Fibroblast of upper back skin (primary cell): ENCODE measurements at regions not wholly inside any gene's neighbourhood (a gene's known extent, or its start where the extent isn't known, plus 50 kb on each side); places are given as distances from the start of the nearest gene placed in this dataset.

Source experiments
- DNase-seq: peaks from one replicate; pipeline ENCODE4 v3.0.0-alpha.2; 2013

DNA sequence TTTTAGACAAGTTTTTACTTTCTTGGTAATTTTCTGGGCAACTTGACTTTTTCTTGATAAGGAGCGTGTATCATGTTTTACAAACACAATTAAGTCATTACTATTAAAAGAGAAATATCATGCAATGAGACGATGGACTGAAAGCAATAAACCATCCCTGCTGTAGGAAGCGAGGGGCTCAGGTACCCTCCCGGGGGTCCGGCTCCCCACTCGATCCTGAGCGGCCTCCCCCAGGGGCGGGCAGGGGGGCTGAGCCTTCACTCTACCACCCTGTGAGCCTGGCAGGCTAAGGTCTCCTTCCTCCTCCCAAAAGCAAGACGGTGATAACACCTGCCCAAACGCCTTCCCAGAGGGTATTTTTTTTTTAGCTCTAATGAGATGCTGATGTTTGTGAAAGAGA lies 51.8 kb upstream of the ADGRA1 start:
- DNase-seq: no peak

DNA sequence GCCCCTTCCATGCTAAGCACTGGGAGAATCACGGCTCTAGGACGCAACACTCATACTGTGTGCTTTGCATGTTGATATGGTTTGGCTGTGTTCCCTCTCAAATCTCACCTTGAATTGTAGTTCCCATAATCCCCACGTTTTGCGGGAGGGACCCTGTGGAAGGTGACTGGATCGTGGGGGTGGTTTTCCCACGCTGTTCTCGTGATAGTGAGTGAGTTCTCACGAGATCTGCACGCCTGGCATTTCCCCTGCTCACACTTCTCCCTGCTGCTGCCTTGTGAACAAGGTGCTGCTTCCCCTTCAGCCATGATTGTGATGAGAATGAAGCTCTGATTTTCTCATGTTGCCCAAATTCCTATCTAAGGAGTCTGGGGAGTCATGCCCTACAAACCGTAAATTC lies 53.0 kb upstream of the ADGRA1 start:
- no peak for DNase-seq

DNA sequence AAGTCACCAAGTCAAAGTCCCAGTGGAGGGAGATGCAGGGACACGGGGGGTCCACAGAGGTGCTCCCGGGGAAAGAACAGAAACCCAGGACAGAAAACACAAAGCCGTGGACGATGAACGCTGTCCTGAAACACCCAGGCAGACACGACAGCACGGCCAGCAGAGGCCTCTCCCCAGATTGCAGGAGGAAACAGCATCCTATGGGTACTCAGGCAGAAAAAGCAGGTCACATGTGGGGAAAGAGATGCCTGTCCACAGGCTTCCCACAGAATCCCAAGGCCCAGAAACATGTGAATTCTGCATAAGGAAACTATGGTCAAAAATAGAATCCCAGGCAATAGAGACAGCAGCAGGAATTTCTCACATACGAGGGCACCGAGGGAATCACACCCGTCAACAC lies 53.6 kb upstream of the ADGRA1 start:
- DNase-seq: no peak

- no peak for DNase-seq
Observed at GRCh38 chr10:133033742-133034048, 54.0 kb upstream of the ADGRA1 start.

DNA sequence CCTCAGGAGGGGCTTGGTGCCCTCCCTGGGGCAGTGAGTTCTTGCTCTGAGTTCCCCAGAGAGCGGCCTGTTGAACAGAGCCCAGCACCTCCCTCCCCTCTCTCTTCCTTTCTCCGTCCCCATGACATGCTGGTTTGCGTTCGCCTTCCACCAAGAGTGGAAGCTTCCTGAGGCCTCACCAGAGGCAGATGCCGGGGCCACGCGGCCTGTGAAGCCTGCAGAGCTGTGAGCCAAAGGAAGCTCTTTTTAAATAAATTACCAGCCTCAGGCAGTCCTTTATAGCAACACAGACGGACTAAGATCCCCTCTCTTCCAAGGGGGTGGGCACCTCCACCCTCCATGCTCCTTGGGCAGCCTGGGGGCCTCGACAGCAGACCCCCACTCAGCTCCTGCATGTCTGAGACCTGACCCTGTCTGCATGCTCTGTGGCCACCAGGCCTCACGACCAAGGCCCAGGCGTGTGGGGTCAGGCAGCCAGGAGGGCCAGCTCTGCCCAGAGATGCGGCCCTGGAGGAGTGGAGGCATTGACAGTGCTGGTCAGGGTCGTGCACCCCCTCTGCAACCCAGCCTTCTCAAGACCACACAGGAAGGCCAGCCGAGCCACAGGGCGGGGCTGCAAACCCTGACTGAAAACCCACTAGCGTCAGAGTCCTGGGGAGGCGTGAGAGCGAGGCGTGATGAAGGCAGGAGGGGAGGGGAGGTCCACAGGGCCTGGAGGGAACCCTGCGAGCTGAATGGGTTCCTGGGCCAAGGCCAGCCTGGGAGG lies 54.6 kb upstream of the ADGRA1 start:
- no peak for DNase-seq

- DNase-seq: no peak
Observed at GRCh38 chr10:133032231-133032630, 55.5 kb upstream of the ADGRA1 start.

DNA sequence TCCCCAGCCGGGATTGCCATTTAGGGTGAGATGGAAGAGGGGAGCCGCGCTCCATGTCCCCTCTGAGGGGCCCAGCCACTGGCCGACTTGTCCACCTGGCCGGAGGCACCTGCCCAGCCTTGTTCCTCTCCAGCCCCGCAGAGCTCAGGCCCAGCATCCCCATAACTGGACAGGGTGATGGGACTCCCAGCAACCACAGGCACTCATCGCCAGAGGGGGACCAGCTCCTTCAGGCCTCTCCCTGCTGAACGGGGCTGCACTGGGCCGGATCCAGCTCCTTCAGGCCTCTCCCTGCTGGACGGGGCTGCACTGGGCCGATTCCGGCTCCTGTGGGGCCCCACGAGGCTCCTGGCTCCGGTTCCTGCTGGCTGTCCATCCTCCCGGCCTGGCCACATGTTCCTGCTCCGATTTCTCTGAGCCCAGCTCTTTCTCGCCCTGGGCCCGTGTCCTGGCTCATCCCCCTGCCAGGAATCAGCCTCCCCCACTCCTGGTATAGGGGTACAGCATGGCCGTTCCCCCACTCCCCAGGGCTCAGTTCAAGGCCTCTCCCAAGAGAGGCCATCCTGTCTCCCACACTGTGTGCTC lies 56.1 kb upstream of the ADGRA1 start:
- no peak for DNase-seq

GRCh38 chr10:133030781-133031180 lies 56.9 kb upstream of the ADGRA1 start:
- no peak for DNase-seq

DNA sequence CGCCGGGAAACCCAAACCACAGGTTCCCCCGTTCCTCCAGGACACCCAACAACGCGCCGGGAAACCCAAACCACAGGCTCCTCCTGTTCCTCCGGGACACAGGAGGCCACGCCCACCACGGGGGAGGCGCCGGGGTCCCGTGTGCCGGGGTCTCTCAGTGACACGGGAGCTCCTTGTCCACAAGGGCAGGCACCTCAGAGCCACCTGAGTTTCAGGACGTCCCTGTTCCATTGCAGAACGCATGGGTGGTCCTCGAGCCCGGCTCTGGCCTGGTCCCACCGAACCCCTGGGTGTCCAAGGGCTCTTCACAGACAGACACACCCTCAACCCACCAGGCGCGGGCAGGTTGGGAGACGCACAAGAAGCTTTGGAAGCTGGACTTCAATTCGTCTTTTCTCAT lies 57.6 kb upstream of the ADGRA1 start:
- no peak for DNase-seq

DNA sequence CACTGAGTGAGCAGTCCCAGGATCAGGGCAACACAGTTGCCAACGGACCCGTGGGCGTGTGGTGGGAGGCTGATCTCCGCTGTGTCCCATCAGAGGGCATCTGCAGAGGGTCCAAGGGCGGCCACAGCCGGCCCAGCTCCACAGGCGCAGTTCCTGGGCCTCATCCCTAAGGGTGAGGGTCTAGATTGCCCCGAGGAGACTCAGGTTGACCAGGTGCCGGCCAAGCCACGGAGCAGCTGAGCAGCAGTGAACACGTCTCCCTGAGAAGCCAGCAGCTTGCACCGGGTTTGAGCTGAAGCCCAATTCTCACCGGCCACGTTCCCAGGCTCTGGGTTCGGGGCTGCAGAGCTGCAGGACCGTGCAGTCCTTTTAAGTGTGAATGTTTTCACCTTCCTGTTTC lies 58.8 kb upstream of the ADGRA1 start:
- no peak for DNase-seq

DNA sequence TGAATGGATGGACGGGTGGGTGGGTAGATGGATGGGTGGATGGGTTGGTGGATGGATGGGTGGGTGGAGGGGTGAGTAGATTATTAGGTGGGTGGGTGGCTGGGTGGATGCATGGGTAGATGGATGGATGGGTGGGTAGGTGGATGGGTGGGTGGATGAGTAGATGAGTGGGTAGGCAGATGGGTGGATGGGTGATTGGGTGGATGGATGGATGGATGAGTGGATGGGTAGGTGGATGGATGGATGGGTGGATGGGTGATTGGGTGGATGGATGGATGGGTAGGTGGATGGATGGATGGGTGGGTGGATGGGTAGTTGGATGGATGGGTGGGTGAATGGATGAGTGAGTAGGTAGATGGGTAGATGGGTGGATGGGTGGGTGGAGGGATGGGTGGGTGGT lies 59.6 kb upstream of the ADGRA1 start:
- DNase-seq: no peak

- DNase-seq: no peak
Observed at GRCh38 chr10:133027482-133027881, 60.2 kb upstream of the ADGRA1 start.

GRCh38 chr10:133026726-133027395 lies 60.9 kb upstream of the ADGRA1 start:
- no peak for DNase-seq

- no peak for DNase-seq
Observed at GRCh38 chr10:133026171-133026570, 61.6 kb upstream of the ADGRA1 start.

DNA sequence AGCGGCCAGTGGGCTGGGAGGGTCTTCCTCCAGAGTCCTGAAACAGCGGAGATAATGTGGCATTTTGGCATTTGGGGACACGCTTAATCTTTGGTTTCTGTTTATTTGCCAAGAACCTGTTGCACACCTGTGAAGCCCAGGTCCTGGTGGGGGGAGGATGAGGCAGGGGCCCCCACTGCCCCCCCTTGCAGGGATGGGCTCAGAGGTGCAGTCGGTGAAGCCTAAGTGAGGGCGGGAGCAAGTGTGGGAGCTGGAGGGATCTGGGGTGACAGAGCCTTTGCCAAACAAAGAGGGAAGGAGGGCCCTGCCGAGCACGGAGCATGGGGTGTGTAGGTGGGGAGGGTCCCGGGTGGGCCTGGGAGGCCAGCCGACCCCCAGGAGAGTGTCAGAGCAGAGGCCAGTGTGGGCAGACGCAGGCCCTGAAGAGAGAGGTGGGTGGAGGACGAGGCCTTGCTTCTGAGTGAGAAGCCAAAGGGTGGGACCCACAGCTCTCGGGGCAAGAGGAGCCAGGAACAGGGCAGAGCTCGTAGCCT lies 62.1 kb upstream of the ADGRA1 start:
- no peak for DNase-seq

GRCh38 chr10:133024704-133025557 lies 62.8 kb upstream of the ADGRA1 start:
- DNase-seq: no peak

DNA sequence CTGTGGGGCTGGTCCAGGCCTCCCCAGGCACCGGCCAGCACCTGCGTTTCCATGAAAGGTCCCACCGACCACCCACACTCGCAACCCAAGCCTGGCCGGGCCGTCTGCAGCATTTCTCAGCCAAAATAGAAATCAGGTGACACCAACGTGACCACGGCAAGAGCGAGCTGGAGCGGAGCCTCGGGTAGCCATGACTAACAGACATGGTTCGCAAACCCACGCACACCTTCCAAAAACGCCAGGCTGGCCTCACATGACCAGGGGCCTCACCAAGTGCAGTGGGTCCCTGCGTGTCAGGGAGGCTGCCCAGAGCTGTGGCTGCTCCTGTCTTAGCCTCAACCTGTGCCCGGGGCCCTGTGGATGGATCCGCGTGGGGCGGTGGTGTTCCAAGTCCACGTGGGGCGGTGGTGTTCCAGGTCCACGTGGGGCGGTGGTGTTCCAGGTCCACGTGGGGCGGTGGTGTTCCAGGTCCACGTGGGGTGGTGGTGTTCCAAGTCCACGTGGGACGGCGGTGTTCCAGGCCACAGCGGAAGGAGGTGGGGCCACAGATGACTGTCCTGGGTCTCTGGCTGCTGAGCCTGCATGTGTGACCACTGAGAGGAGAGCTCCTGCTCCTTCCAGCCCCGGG lies 64.4 kb upstream of the ADGRA1 start:
- no peak for DNase-seq

DNA sequence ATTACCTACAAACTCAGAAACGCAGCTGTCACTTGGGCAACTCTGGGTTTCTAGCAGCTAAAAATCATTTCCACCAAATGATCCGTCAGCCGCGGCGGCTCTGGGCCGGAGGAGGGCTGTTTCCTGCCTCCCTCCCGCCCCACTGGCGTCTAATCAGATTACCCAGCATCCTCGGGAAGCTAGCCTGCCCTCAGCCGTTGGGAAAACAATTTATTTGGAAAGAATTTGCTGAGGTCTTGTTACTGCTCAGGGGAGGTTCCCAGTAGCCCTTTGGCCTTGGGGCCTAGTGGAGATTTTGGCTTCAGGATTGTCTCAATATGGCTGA lies 65.0 kb upstream of the ADGRA1 start:
- no peak for DNase-seq

DNA sequence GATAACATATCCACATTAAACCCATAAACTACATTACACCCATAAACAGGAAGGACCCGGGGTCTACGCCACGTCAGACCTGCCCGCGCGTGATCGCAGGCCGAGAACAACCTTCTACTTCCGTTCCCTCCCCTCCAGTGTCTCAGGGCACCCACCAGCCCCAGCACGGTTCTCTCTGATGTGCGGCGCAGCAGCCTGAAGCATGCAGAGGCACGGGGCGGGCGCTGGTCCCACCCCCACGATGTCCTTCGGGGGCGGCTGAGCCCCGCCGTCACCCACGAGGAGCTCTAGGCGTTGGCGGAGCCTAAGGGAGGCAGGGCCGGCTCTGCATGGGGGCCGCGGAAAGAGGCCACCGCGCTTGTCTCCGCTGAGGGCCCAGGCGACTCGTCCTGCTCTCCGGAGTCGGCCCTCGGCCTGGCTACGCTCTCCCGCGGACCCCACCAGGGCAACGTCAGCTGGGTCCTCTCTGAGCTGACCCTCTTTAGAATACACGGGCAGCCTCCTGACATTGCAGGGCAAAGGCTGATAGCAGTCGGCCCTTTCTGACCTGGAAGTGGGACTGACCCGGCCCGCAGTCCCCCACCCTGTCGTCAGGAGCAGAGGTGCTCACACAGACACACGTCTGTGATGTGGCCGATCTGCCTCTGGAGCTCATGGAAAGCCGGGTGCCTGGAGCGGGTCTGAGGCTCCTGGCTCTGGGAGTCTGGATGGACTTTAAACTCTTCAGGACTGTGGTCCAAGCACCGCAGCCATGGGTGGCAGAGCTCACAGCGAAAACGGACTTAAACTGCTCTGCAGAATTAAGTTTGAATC lies 65.6 kb upstream of the ADGRA1 start:
- DNase-seq: no peak

DNA sequence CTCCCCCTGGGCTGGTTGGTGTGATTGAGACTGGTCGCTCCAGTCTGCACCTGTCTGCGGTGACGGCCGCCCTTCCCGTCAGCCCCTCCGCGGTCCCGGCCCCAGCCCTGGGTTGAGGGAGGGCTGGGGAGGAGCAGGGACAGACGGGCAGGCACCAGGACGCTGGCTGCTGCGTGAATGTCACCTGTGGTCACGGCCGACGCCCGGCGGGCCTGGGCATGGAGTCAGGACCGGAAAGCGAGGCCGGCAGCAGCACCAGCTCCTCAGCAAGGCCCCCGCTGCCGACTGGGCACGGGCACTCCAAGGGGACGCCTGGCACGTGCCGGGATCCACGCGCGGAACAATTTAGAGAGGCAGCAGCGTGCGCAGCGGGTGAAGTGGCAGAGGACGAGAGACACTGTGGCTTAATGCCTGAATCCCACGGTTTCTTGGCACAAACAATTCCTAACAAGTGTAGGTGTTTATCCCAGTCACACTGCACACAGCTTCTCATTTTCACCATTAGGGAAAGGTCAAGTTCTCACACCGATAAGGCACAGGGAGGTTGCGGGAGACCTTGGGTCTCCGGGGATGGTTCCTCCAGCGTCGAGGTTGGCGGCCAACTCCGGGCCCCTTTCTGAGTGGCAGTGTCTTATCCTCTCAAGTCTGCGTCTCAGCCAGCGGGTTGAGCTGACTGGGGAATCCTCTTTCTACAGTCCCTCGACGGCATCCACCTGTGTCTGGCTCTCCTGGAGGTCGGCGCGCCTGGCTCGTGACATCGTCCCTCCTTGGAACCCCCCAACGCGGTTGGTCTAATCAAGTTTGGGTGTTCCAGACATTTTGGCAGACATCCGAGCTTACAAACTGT lies 66.4 kb upstream of the ADGRA1 start:
- DNase-seq: no peak

DNA sequence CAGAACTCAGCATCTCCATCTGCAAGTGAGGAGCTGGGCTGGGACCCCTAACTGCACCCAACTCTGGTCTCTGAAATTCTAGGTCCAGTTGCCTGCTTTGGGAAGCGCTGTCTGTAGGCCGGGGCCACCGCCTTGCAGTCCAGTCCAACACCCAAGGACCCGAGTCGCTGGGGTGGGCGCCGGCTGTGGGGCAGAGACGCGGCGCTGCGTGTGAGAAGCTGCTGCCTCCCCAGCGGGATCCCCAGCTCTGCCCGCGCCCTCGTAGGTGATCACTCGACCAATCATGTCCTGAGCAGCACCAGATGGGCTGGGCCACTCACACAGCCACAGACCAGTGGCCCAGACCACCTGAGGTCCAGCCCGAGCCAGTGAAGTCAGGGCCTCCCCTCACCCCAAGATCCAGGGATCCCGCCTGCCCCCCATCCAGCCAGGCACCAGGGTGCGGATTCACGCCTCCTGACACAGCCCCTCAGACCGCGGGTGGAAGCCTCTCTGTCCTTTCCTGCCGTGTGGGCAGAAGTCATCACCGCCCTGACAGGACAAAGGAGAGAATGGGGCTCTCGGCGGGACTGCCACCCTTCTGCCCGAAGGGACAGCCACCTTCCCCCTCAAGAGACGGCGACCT lies 67.4 kb upstream of the ADGRA1 start:
- DNase-seq: no peak
